Loucy (cell line): ENCODE measurements at regions not wholly inside any gene's neighbourhood (a gene's known extent, or its start where the extent isn't known, plus 50 kb on each side); places are given as distances from the start of the nearest gene placed in this dataset.

ENCODE experiments used
- EZH2phosphoT487 ChIP-seq: fragments of 200-600 bp; IDR thresholded peaks from 2 replicates; pipeline ENCODE4 v1.6.1; 2018; ENCODE audit warnings: antibody characterized with exemption, mild to moderate bottlenecking, moderate library complexity, borderline replicate concordance
- TF ChIP-seq, protein P1 (sequence below): fragments of 200-600 bp; sonication (generic); conservative IDR thresholded peaks from 2 replicates; pipeline ENCODE4 v1.5.1; 2014; ENCODE audit warnings: mild to moderate bottlenecking, antibody characterized with exemption, low read length

DNA sequence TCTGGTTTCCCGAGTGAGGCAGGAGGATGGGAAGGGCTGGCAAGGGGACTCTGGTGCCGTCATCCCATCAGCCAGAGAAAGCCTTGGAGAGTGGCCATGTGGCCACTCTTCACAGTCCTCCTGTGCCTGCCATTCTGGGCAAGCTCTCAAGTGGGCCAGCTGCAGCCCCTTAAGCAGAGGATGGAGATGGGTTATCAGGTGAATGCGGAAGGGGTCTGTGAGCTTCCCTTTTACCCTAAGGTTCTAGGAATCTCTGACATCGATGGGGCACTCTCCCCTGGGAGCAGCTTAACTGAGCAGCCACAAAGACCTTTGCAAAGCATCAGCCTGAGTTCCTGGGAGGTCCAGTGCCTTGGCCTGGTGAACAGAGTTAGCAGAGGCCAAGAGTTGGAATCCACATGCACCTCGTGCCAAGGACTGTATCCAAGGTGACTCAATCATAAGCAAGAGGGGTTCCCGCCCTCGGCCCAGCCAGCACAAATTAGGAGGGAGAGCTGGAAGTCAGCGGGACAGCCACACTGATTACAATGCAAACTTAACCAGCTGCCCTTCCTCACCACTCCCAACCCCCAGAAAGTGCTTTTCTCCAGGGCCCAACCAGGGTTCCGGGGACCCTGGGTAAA, 193.6 kb downstream of the BUD13 start:
- TF ChIP-seq, protein P1, sequence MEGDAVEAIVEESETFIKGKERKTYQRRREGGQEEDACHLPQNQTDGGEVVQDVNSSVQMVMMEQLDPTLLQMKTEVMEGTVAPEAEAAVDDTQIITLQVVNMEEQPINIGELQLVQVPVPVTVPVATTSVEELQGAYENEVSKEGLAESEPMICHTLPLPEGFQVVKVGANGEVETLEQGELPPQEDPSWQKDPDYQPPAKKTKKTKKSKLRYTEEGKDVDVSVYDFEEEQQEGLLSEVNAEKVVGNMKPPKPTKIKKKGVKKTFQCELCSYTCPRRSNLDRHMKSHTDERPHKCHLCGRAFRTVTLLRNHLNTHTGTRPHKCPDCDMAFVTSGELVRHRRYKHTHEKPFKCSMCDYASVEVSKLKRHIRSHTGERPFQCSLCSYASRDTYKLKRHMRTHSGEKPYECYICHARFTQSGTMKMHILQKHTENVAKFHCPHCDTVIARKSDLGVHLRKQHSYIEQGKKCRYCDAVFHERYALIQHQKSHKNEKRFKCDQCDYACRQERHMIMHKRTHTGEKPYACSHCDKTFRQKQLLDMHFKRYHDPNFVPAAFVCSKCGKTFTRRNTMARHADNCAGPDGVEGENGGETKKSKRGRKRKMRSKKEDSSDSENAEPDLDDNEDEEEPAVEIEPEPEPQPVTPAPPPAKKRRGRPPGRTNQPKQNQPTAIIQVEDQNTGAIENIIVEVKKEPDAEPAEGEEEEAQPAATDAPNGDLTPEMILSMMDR = no peak
- no peak for TF ChIP-seq EZH2phosphoT487
